ENCODE measurements at regions not wholly inside any gene's neighbourhood (a gene's known extent, or its start where the extent isn't known, plus 50 kb on each side); places are given as distances from the start of the nearest gene placed in this dataset.

- TF ChIP-seq POLR2A (IDR thresholded peaks at IDR 0.05; ENCODE audit: low read length) (no peak), GATA1 (IDR thresholded peaks at IDR 0.05; ENCODE audit: low read depth, low read length) (no peak)
Observed at GRCh38 chr3:118396491-118396890, 638.2 kb downstream of the IGSF11 start.
